NCI-H748 treated with DMSO at 0.1 percent for 48 hours (cell line): ENCODE measurements at regions not wholly inside any gene's neighbourhood (a gene's known extent, or its start where the extent isn't known, plus 50 kb on each side); places are given as distances from the start of the nearest gene placed in this dataset.
"Not testable (repeated sequence)": the region's sequence is repeated elsewhere in the genome, so short reads cannot be mapped to it uniquely, and the experiment has no call there.

Experiments
- DNase-seq: peaks from one replicate; lab custom pipeline; 2025; lab: John Stamatoyannopoulos, UW

- no peak for DNase-seq
Measured at GRCh38 chr4:33785843-33786242, 2458.5 kb downstream of the ARAP2 start.

- DNase-seq, result no peak
Measured at GRCh38 chr4:33802578-33802977, 2441.7 kb downstream of the ARAP2 start.

DNA sequence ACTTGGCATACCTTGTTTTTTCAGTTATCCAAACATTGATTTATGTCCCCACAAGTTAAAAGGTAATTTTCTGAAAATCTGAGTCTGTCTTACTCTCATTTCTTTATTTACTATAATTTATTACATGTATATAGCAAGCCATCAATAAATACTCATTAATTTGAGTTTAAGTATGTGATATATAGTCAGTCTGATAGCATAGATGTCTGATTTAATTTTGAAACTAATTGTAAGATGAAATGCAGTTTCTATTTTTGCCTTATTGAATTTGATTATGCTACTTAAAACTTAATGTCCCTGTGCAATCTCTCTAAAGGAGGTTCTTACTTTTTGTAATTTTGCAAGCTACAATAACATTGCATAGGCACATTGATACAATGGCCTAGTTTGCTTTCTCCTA, 2418.6 kb downstream of the ARAP2 start:
- DNase-seq, result no peak

- DNase-seq, result not testable (repeated sequence)
Measured at GRCh38 chr4:33829356-33829755, 2415.0 kb downstream of the ARAP2 start.

DNA sequence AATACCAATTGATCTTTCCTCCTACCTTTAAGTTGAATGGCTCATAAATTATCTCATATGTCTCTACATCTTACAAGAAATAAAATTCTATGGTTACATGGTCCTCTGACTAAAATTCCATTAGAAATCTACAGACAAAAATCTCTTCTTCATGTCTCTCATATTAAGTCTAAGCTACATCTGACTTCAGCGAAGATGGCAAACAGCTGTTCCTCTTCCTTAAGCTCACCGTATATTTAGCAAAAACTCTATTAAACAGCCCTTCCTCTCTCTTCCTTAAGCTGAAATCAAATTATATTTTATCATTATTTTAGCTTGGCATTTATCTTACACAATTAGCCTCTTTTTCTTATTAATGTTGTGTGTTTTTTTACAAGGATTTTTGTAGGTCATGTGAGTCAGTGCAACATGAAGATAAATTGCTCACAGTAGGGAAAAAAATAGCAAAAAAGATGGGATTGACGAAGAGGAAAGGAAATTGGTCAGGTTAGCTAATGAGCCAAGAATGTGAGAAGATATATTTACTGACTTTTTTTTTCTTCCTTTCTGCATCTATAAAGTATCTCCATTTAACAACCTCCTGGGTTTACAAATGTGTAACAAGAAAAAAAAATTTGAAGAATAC, 2412.8 kb downstream of the ARAP2 start:
- DNase-seq, result no peak

DNA sequence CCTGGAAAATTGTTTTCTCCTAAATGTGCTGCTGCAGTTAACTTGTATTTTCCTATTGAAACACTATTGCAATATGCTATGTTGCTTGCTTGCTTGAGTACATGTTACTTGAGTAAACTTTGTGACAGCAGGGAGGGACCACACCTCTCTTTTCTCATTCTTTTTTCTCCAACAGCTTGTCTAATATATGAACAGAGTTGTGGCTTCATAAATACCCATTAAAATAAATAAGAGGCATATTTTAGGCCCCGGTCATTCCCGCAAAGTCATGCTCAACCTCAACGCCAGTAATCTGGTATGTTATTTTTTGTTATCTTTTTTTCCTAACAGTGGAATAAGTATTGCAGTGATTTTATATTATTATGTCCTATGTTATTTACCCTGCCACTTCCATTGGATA, 2408.6 kb downstream of the ARAP2 start:
- DNase-seq, result not testable (repeated sequence)

GRCh38 chr4:33837043-33837838, 2407.1 kb downstream of the ARAP2 start:
- DNase-seq, result no peak

GRCh38 chr4:33841120-33841519, 2403.2 kb downstream of the ARAP2 start:
- no peak for DNase-seq

DNA sequence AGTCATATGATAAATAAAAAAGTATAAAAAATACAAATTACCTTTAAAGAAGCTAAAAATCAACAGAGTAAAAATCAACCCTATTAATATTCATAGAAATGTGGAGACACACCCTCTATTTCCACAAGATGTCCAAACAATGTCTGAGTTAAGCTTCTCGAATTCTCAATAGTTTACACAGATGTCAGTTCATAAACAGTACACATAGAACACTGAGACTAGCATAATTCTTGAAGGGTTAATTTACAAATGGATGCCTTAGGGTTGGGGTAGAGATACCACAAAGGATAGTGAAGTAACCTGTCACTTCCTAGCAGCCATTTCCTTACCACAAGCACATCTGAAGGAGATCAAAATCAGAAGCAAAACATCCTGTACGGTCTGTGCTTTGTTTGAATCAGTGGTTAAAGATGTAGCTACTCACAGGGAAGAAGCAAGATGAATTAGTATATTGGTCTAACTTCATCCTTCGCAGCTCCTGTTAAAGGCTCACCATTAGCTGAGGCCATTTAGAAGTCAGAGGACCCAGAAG, 2393.9 kb downstream of the ARAP2 start:
- DNase-seq, result no peak

DNA sequence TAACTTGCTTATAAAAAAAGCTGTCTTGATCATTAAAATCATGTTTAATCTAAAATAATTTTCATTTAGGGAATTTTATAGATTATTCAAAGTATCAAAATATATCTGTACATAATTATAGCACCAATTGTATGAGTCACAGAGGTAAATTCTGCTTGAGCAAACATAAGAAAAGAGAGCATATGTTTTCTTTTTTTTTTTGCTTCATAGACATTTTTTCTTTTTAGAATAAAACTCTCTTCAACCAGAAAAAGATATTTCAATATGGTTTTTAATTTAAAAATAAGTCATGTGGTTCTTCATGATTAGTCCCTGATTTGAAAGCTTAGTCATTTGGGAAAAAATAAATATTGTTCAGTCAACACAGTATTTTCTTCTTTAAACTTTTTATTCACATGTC, 2390.6 kb downstream of the ARAP2 start:
- not testable (repeated sequence) for DNase-seq

GRCh38 chr4:33864290-33864859, 2379.9 kb downstream of the ARAP2 start:
- no peak for DNase-seq

- no peak for DNase-seq
Measured at GRCh38 chr4:33873791-33874190, 2370.5 kb downstream of the ARAP2 start.

DNA sequence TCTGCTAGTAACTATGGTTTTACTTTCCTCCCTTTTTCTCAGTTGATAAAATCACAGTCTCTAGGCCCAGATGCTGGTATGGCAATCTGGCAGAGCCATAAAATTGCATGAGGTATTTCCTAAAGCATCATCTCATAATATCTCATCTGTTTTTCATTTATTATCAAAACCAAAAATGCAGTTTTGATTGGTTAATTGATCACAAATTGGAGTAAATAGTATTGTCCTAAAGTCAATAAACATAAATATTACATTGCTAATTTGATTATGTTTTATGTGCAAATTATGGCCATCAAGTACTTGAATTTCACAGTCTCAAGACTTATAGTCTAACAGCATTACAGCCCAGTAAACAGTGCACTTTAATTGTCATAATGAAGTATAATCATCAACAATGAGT, 2365.6 kb downstream of the ARAP2 start:
- no peak for DNase-seq

DNA sequence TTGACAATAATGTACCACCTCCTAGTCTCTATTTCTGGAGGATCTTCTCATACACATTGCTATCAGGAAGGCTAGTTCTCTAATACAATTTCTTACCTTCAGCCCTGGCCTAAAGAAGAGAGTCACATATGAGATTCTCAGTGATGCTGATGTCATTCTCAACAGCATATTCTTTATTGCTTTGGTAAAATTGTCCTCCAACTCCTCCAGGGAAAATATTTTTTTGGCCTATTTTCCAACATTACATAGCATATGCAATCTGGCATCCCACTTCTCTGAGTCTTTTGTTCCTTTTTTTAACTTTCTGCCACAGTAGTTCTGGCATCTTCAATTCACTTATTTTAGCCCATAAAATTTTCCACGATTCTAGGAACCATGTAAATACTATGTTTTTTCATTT, 2363.1 kb downstream of the ARAP2 start:
- no peak for DNase-seq

GRCh38 chr4:33882246-33882990, 2361.9 kb downstream of the ARAP2 start:
- no peak for DNase-seq

GRCh38 chr4:33883111-33883510, 2361.2 kb downstream of the ARAP2 start:
- DNase-seq, result no peak

- DNase-seq, result no peak
Measured at GRCh38 chr4:33886356-33886755, 2358.0 kb downstream of the ARAP2 start.

DNA sequence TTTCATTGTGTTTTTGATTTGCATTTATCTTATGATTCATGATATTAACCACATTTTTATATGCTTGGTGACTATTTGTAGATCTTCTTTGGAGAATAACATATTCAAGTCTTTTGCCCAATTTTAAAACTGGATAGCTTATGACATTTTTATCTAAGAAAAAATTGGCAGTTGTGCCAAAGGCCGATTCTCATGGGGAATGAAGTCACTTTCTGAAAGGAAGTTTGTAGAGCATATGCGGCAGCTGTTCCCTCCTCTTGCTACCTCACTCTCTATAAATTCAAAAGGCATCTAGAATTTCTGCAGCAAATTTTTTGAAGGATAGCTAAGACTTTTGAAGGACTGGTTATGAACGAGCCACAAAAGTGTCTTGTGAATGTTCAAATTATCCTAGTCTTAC, 2353.5 kb downstream of the ARAP2 start:
- no peak for DNase-seq

DNA sequence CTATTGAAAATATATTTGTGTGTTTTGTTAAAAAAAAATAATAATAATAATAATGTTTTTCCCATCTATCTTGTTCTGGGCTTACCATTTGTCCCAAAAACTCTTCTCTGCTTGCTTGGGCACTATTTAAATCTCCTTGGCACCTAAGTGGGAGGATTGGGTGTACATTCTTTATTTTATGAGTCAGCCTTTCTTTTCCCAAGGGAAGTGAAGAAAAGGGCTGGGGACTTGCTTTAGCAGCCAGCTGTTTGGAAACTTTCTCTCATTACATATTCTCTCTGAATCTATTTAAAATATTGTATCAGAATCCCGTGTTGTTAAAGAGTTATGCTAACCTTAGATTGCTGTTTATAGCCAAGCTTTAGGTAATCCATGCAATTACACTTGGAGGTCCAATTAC, 2332.4 kb downstream of the ARAP2 start:
- no peak for DNase-seq

GRCh38 chr4:33914386-33914785, 2329.9 kb downstream of the ARAP2 start:
- DNase-seq, result no peak

DNA sequence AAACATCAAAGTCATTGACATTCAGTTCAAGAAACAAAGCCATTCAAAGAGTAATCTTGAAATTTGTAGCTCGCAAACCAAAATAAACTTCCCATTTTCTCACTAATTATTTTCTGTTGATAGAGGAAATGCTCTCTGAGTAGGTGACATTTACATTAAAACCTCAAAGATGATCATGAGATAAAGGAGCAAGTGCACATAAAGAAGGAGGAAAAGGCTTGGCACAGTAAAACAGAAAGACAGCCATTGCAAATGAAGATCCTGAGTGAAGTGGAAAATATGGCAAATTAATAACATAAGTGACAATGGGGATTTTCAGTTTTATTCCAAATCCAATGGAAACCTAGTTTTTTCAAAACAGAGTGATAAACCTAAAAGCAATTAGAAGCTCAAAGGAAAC, 2320.8 kb downstream of the ARAP2 start:
- no peak for DNase-seq

- DNase-seq, result no peak
Measured at GRCh38 chr4:33924239-33924638, 2320.1 kb downstream of the ARAP2 start.
